ENCODE measurements at regions not wholly inside any gene's neighbourhood (a gene's known extent, or its start where the extent isn't known, plus 50 kb on each side); places are given as distances from the start of the nearest gene placed in this dataset.

DNA sequence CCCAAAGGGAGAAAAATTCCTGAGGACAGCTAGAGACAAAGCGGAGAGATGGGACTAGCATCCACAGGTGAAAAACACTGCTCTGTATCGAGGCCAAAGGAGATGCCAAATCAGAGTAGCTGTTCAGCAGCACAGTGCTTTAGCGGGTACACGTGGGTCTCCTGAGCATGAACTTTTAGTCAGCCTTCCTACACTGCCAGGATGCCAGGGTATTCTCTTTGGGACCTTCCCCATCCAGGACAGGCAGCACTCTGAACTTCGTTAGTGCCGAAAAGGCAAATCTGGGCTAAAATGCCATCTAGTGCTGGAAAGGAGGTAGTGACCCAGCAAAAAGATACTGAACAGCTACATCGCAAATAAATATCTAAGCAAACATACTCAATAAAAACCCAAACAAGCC lies 64.9 kb downstream of the C6orf58 start:
- DNase-seq: peak; percentile 66

Data from NCI-H69 (cell line).